T-helper 1 cell (primary cell): ENCODE measurements at regions not wholly inside any gene's neighbourhood (a gene's known extent, or its start where the extent isn't known, plus 50 kb on each side); places are given as distances from the start of the nearest gene placed in this dataset.
"Not testable (repeated sequence)": the region's sequence is repeated elsewhere in the genome, so short reads cannot be mapped to it uniquely, and the experiment has no call there.

Experiments
- DNase-seq, 5 donors: peaks; one replicate each; pipeline ENCODE4 v3.0.0-alpha.2; 2012 to 2020

GRCh38 chr3:147471741-147472140 lies 62.6 kb downstream of the ZIC1 start:
- DNase-seq: no peak

GRCh38 chr3:147472846-147473245 lies 63.7 kb downstream of the ZIC1 start:
- no peak for DNase-seq

GRCh38 chr3:147483145-147483544 lies 74.0 kb downstream of the ZIC1 start:
- DNase-seq: no peak

GRCh38 chr3:147483578-147483977 lies 74.4 kb downstream of the ZIC1 start:
- DNase-seq: no peak

GRCh38 chr3:147493065-147493464 lies 83.9 kb downstream of the ZIC1 start:
- DNase-seq: no peak

- no peak for DNase-seq
Measured at GRCh38 chr3:147493666-147494065, 84.5 kb downstream of the ZIC1 start.

GRCh38 chr3:147497286-147497685 lies 88.1 kb downstream of the ZIC1 start:
- DNase-seq: no peak

- DNase-seq: no peak
Measured at GRCh38 chr3:147507638-147508286, 98.6 kb downstream of the ZIC1 start.

GRCh38 chr3:147509448-147509847 lies 100.3 kb downstream of the ZIC1 start:
- no peak for DNase-seq

GRCh38 chr3:147513785-147514184 lies 104.6 kb downstream of the ZIC1 start:
- no peak for DNase-seq

GRCh38 chr3:147514366-147515160 lies 105.4 kb downstream of the ZIC1 start:
- DNase-seq: no peak

- DNase-seq: no peak
Measured at GRCh38 chr3:147518465-147518864, 109.3 kb downstream of the ZIC1 start.

- DNase-seq: no peak
Measured at GRCh38 chr3:147521646-147522045, 112.5 kb downstream of the ZIC1 start.

GRCh38 chr3:147522780-147523179 lies 113.6 kb downstream of the ZIC1 start:
- DNase-seq: not testable (repeated sequence)

- no peak for DNase-seq
Measured at GRCh38 chr3:147529551-147529950, 120.4 kb downstream of the ZIC1 start.

GRCh38 chr3:147538034-147538433 lies 128.9 kb downstream of the ZIC1 start:
- no peak for DNase-seq

GRCh38 chr3:147540921-147541320 lies 131.8 kb downstream of the ZIC1 start:
- no peak for DNase-seq

GRCh38 chr3:147544290-147544689 lies 135.1 kb downstream of the ZIC1 start:
- no peak for DNase-seq

GRCh38 chr3:147551491-147551890 lies 142.3 kb downstream of the ZIC1 start:
- DNase-seq: no peak

- DNase-seq: no peak
Measured at GRCh38 chr3:147554332-147554731, 145.2 kb downstream of the ZIC1 start.

GRCh38 chr3:147572970-147573340 lies 163.8 kb downstream of the ZIC1 start:
- DNase-seq: no peak

- DNase-seq: no peak
Measured at GRCh38 chr3:147574621-147575020, 165.5 kb downstream of the ZIC1 start.

- DNase-seq: no peak
Measured at GRCh38 chr3:147575391-147575790, 166.2 kb downstream of the ZIC1 start.

GRCh38 chr3:147582642-147583041 lies 173.5 kb downstream of the ZIC1 start:
- no peak for DNase-seq

- no peak for DNase-seq
Measured at GRCh38 chr3:147589016-147589415, 179.9 kb downstream of the ZIC1 start.
